Hematopoietic multipotent progenitor cell treated with erythropoietin and hydrocortisone succinate and interleukin-3 and kit ligand, for 8 days (in vitro differentiated cells): ENCODE measurements at regions not wholly inside any gene's neighbourhood (a gene's known extent, or its start where the extent isn't known, plus 50 kb on each side); places are given as distances from the start of the nearest gene placed in this dataset.
"Not testable (repeated sequence)": the region's sequence is repeated elsewhere in the genome, so short reads cannot be mapped to it uniquely, and the experiment has no call there.

Experiments used
- DNase-seq: peaks from one replicate; pipeline ENCODE4 v3.0.0-alpha.2; 2015

- DNase-seq = not testable (repeated sequence)
Observed at GRCh38 chr16:35590913-35591312, 2131.5 kb downstream of the TP53TG3F start.

- no peak for DNase-seq
Observed at GRCh38 chr16:35596467-35596866, 2137.1 kb downstream of the TP53TG3F start.

GRCh38 chr16:35598696-35599332, 2139.4 kb downstream of the TP53TG3F start:
- no peak for DNase-seq

GRCh38 chr16:35599429-35600160, 2140.2 kb downstream of the TP53TG3F start:
- no peak for DNase-seq

- not testable (repeated sequence) for DNase-seq
Observed at GRCh38 chr16:35600161-35600555, 2140.7 kb downstream of the TP53TG3F start.

- DNase-seq = no peak
Observed at GRCh38 chr16:35602116-35602515, 2142.7 kb downstream of the TP53TG3F start.

- not testable (repeated sequence) for DNase-seq
Observed at GRCh38 chr16:35603371-35603770, 2144.0 kb downstream of the TP53TG3F start.

- no peak for DNase-seq
Observed at GRCh38 chr16:35605921-35606320, 2146.5 kb downstream of the TP53TG3F start.

GRCh38 chr16:35614883-35615282, 2155.5 kb downstream of the TP53TG3F start:
- DNase-seq = not testable (repeated sequence)

GRCh38 chr16:35619176-35619575, 2159.8 kb downstream of the TP53TG3F start:
- DNase-seq = not testable (repeated sequence)

- DNase-seq = no peak
Observed at GRCh38 chr16:35626041-35626440, 2166.6 kb downstream of the TP53TG3F start.

- DNase-seq = no peak
Observed at GRCh38 chr16:35628976-35629375, 2169.6 kb downstream of the TP53TG3F start.

- no peak for DNase-seq
Observed at GRCh38 chr16:35631261-35631945, 2172.0 kb downstream of the TP53TG3F start.

GRCh38 chr16:35636480-35637230, 2177.2 kb downstream of the TP53TG3F start:
- no peak for DNase-seq

GRCh38 chr16:35637683-35638082, 2178.3 kb downstream of the TP53TG3F start:
- DNase-seq = no peak

- no peak for DNase-seq
Observed at GRCh38 chr16:35639233-35640205, 2180.1 kb downstream of the TP53TG3F start.

GRCh38 chr16:35642322-35642835, 2183.0 kb downstream of the TP53TG3F start:
- DNase-seq = no peak

GRCh38 chr16:35651841-35652240, 2192.4 kb downstream of the TP53TG3F start:
- DNase-seq = no peak

- DNase-seq = no peak
Observed at GRCh38 chr16:35664091-35664693, 2204.8 kb downstream of the TP53TG3F start.

GRCh38 chr16:35685085-35685484, 2225.7 kb downstream of the TP53TG3F start:
- DNase-seq = no peak

- no peak for DNase-seq
Observed at GRCh38 chr16:35686595-35686994, 2227.2 kb downstream of the TP53TG3F start.
